ENCODE measurements at regions not wholly inside any gene's neighbourhood (a gene's known extent, or its start where the extent isn't known, plus 50 kb on each side); places are given as distances from the start of the nearest gene placed in this dataset.
"Not testable (repeated sequence)": the region's sequence is repeated elsewhere in the genome, so short reads cannot be mapped to it uniquely, and the experiment has no call there.

- intact Hi-C loops (cut with DNase I) = no loop called here
- no peak for DNase-seq
Measured at GRCh38 chr5:99438619-99439018, 509.8 kb upstream of the CHD1 start.

- intact Hi-C loops (cut with DNase I) = no loop called here
- no peak for DNase-seq
Measured at GRCh38 chr5:99437986-99438385, 509.2 kb upstream of the CHD1 start.

GRCh38 chr5:99423396-99423795 is 494.6 kb upstream of the CHD1 start:
- DNase-seq; intact Hi-C loops (cut with DNase I): not testable (repeated sequence)

GRCh38 chr5:99418640-99419039 is 489.8 kb upstream of the CHD1 start:
- intact Hi-C loops (cut with DNase I); DNase-seq: not testable (repeated sequence)

GRCh38 chr5:99410386-99410785 is 481.6 kb upstream of the CHD1 start:
- intact Hi-C loops (cut with DNase I); DNase-seq: not testable (repeated sequence)

- DNase-seq; intact Hi-C loops (cut with DNase I): not testable (repeated sequence)
Measured at GRCh38 chr5:99404764-99405302, 476.0 kb upstream of the CHD1 start.

GRCh38 chr5:99400571-99400970 is 471.8 kb upstream of the CHD1 start:
- DNase-seq; intact Hi-C loops (cut with DNase I): not testable (repeated sequence)

GRCh38 chr5:99398976-99399375 is 470.2 kb upstream of the CHD1 start:
- intact Hi-C loops (cut with DNase I) = no loop called here
- no peak for DNase-seq

GRCh38 chr5:99386406-99387077 is 457.7 kb upstream of the CHD1 start:
- no peak for DNase-seq
- intact Hi-C loops (cut with DNase I) = no loop called here

GRCh38 chr5:99379187-99379586 is 450.4 kb upstream of the CHD1 start:
- no peak for DNase-seq
- intact Hi-C loops (cut with DNase I) = no loop called here

GRCh38 chr5:99378443-99378842 is 449.6 kb upstream of the CHD1 start:
- no peak for DNase-seq
- intact Hi-C loops (cut with DNase I) = no loop called here

- intact Hi-C loops (cut with DNase I) = no loop called here
- no peak for DNase-seq
Measured at GRCh38 chr5:99369797-99370593, 441.2 kb upstream of the CHD1 start.

GRCh38 chr5:99368726-99369125 is 439.9 kb upstream of the CHD1 start:
- no peak for DNase-seq
- intact Hi-C loops (cut with DNase I) = no loop called here

GRCh38 chr5:99355881-99356280 is 427.1 kb upstream of the CHD1 start:
- DNase-seq = no peak
- intact Hi-C loops (cut with DNase I) = no loop called here

- intact Hi-C loops (cut with DNase I) = no loop called here
Measured at GRCh38 chr5:99349787-99350186, 421.0 kb upstream of the CHD1 start.

GRCh38 chr5:99348597-99348996 is 419.8 kb upstream of the CHD1 start:
- intact Hi-C loops (cut with DNase I) = no loop called here
- no peak for DNase-seq

More at GRCh38 chr5:99349787-99350186, 421.0 kb upstream of the CHD1 start:
- DNase-seq = no peak

GRCh38 chr5:99339758-99340157 is 411.0 kb upstream of the CHD1 start:
- DNase-seq; intact Hi-C loops (cut with DNase I): not testable (repeated sequence)

GRCh38 chr5:99334936-99335335 is 406.1 kb upstream of the CHD1 start:
- DNase-seq = no peak
- intact Hi-C loops (cut with DNase I) = no loop called here

GRCh38 chr5:99331061-99331460 is 402.3 kb upstream of the CHD1 start:
- no peak for DNase-seq
- intact Hi-C loops (cut with DNase I) = no loop called here

- intact Hi-C loops (cut with DNase I) = no loop called here
- DNase-seq = peak in 6 of 42 donors; percentile 4 to 38 (median 10)
Measured at GRCh38 chr5:99320436-99320835, 391.6 kb upstream of the CHD1 start.

Data from head of caudate nucleus (tissue), 42 donors.